Fibroblast of upper back skin (primary cell): ENCODE measurements at regions not wholly inside any gene's neighbourhood (a gene's known extent, or its start where the extent isn't known, plus 50 kb on each side); places are given as distances from the start of the nearest gene placed in this dataset.

Experiments used
- DNase-seq: peaks from one replicate; pipeline ENCODE4 v3.0.0-alpha.2; 2013

DNA sequence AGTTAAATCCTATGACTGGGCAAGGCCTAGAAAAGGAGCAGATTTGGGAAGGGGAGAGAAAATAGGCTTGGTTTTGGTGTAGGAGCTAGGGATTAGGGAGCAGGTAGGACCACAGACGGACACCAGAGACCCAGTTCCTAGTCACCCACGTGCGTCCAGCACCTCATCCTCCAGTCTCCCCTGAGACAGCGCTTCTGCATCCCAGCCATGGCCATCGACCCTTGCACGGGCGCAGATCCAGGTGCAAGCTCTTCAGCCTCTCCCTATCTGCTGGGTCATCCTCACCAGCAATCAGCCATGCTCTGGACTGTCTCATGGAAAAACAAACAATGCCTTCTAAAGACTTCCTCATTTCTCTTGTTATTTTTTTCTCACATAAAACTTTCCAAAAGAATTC, 246.8 kb upstream of the RAB6C start:
- no peak for DNase-seq

DNA sequence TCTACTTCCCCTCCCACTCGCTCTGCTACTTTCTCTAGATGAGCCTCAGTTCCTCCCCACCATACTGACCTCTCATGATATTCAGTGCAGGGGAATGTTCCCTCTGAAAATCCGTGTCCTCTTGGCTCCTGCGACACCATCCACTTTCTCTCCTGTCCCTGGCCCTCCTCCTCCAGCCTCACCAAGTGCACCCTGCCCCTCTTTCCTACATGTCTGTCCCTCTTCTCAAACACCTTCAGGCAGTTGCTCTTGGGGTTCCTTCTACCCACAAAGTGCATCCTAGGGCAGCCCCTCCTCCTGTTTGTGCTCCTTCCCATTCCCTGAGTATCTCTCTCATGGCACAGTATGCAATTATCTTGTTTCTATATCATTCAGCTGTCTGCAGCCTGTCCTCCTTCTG, 246.4 kb upstream of the RAB6C start:
- no peak for DNase-seq

DNA sequence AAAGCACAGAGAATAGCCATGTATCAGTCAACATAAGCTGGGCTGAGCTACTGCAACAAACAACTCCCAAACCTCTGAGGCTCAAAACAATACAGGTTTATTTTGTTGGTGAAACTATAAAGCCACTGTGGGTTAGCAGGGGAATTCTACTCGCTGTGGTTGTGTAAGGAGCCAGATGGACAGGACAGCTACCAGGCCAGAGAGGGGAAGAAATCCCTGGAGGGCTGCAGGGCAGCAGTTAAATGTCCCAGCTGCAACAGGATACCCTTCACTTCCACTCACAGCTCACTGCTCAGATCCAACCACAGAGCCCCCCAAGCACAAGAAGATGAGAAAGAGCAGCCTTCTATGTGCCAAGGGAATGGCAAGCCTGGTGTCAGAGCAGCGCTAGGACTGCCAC, 245.9 kb upstream of the RAB6C start:
- no peak for DNase-seq

GRCh38 chr2:129734343-129735034, 245.0 kb upstream of the RAB6C start:
- no peak for DNase-seq

DNA sequence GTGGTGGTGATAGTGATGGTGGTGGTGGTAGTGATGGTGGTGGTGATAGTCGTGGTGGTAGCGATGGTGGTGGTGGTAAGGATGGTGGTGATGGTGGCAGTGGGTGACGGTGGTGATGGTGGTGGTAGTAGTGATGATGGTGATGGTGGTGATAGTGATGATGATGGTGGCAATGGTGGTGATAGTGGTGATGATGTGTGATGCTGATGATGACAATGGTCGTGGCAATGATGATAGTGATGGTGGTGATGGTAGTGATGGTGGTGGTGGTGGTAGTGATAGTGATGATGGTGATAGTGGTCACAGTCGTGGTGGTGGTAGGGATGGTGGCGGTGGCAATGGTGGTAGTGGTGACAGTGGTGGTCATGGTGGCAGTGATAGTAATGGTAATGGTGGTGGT, 243.9 kb upstream of the RAB6C start:
- DNase-seq, result no peak

DNA sequence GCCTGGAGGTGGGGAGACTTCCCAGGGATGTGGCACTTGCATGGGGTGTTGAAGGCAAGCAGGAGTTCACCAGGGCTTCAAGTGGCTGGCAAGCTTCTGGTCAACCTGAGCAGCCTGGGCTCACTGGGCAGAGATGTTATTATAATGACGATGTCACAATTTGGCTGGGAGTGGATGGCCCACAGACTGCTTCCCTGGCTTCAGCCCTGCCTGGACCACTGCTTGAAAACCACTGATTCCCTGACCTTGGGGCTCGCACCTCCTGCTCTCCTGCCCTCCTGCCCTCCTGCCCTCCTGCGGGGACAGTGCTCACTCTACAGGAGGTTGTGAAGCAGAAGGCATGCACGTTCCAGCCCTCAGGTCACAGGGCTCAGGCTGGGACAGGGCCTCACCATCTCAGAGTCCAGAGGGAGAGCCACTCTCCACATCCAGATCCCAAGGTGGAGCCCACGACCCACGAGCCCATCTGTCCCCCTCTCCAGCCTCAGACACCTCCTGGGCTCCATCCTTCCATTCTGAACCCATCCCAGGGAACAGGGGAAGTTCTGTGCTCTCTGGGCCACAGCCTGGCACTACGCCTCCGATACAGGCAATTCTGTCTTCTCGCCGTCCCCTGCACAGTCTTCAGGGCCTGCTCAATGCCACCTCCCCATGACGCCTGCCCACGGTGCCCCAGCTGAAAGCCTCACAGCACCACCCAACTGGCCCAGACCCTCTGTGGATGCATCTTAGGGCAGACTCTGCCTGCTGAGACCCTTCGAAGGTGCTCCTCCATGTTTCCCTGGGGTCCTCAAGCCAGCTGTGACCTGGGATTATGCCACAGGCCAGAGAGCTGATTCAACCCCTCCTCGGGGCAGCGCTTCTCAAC, 241.6 kb upstream of the RAB6C start:
- DNase-seq, result no peak

GRCh38 chr2:129738799-129739198, 240.7 kb upstream of the RAB6C start:
- DNase-seq, result no peak

GRCh38 chr2:129740504-129740903, 239.0 kb upstream of the RAB6C start:
- no peak for DNase-seq

- DNase-seq, result no peak
These were observed 238.3 kb upstream of the RAB6C start for GRCh38 chr2:129741165-129741564.

- DNase-seq, result no peak
These were observed 237.8 kb upstream of the RAB6C start for GRCh38 chr2:129741623-129742022.

- DNase-seq, result no peak
These were observed 236.9 kb upstream of the RAB6C start for GRCh38 chr2:129742415-129743180.

DNA sequence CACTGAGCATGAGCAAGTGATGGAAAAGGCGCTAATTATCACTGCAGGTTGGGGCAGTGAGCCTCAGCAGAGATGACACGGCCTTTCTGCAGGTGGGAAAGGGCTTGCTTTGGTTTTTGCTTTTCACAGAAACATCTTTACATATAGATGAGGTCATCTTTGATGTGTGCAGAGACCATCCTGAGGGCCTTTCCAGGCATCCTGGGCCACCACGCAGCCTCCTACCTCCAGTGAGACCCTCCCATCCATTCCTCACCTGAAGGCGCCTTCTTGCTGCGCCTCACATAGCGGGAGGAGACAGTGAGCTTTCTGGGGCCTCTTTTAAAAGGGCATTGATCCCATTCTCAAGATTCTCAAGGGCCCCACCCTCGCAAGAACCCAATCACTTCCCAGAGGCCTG, 235.3 kb upstream of the RAB6C start:
- DNase-seq, result no peak

- DNase-seq, result no peak
These were observed 234.8 kb upstream of the RAB6C start for GRCh38 chr2:129744649-129745048.

DNA sequence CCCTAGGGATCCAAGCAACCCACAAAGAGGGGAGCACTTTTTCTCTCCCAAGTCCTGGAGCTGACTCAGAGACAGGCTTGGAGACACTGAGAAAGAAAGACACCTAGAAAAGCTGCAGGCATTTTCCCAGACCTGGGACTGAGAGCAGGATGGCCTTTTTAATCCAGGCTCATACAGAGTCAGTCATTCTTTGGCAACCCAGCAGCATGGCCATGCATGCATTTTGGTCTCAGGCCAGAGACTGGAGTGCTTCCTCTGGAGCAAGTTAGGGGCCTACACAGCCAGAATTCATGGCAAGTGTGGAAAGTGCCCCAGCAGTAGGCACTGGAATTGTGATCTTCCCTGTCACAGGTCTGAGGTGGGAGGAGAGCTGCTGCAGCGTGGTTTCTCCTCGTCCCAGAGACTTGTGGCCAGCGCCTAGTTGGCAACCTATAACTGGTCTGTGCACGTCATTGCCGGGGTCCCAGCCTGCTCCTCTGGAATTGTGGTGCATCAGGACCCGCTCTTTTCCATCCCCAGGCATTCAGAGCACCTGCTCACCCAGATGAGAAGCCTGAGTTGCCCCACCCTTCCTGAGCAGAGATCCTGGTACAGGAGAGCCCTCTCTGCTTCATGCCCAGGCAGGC, 231.9 kb upstream of the RAB6C start:
- no peak for DNase-seq

GRCh38 chr2:129748250-129748649, 231.2 kb upstream of the RAB6C start:
- DNase-seq, result no peak

GRCh38 chr2:129748653-129749052, 230.8 kb upstream of the RAB6C start:
- no peak for DNase-seq

DNA sequence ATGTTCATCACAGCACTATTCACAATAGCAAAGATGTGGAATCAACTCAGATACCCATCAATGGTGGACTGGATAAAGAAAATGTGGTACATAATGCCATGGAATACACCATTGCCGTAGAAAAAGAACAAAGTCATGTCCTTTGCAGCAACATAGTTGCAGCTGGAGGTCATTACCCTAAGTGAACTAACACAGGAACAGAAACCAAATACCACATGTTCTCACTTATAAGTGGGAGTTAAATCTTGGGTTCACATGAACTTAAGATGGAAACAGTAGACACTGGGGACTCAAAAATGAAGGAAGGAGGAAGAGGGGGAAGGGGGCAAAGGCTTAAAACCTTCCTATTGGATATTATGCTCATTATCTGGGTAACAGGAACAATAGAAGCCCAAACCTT, 228.1 kb upstream of the RAB6C start:
- DNase-seq, result no peak

- DNase-seq, result no peak
These were observed 227.3 kb upstream of the RAB6C start for GRCh38 chr2:129752176-129752575.

- DNase-seq, result no peak
These were observed 226.8 kb upstream of the RAB6C start for GRCh38 chr2:129752686-129753085.

DNA sequence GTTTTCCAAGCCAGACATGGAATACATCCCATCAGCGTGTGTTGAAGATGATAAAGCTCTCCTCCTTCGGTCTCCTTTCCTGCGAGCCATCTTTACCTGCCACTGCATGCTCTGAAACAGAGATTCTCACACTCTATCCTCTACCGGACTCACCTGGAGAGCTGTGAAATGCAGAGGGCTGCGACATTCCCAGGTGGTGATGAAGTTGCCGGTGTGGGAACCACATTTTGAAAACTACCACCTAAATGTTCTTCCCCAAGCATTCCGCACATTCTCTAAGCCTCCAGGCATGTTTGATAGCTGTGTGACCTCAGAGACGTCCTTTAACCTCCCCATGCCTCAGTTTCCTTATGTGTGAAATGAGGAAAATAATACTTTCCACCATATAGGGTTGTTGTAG, 226.2 kb upstream of the RAB6C start:
- DNase-seq, result no peak

DNA sequence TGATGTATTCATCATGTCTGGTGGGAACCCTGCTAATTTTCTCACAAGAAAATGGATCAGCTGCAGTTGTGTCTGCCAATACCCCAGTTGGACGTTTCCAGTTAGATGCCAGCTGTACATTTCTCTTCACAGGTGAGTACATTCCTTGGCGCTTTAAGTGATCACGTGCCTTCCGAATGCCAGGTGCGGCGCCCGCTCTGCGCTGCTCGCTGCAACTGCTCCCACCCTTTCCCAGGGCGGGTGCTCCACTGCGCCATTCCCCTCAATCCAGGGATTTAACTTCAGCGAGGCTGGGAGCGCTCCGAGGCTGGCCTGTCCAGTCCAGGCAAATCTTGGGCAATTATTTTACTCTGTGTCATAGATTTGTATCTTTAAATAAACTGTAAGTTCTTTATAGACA, 225.0 kb upstream of the RAB6C start:
- DNase-seq, result no peak

- DNase-seq, result no peak
These were observed 224.6 kb upstream of the RAB6C start for GRCh38 chr2:129754831-129755230.

DNA sequence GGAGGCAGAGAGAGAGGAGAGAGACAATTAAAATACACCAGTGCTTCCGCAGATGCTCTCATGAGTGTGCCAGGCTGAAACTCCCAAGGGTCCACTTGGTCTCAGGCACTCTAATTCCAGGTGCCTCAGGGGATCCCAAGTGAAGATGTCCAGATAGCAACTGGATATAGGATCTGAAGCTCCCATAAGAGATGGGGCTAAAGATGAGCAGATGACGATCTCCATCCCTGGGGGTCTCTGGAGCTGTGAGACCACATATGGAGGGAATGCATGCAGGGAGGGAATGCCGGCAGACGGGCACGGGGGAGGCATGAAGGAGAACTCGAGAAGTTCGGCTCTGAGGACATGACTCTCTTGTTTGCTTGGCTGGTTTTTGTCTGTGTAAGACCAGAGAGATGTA, 223.7 kb upstream of the RAB6C start:
- no peak for DNase-seq
